Keratinocyte (primary cell): ENCODE measurements at regions not wholly inside any gene's neighbourhood (a gene's known extent, or its start where the extent isn't known, plus 50 kb on each side); places are given as distances from the start of the nearest gene placed in this dataset.

ENCODE experiments used
- CTCF ChIP-seq, 3 experiments: IDR thresholded peaks in 1 of 3; conservative IDR thresholded peaks in 1 of 3; optimal IDR thresholded peaks in 1 of 3; 2 replicates in 2 of 3; 3 replicates in 1 of 3; pipeline versions ENCODE3 to v1.5.1; 2011; ENCODE audit warnings: low read length in 3 of 3, mild to moderate bottlenecking in 3 of 3, moderate library complexity in 2 of 3, control low read depth in 1 of 3, inconsistent platforms in 1 of 3; ENCODE audit not compliant: insufficient read depth in 2 of 3; ENCODE audit errors: extremely low read depth in 1 of 3
- EZH2 ChIP-seq: IDR thresholded peaks from one replicate; pipeline ENCODE4 v1.6.1; 2012; ENCODE audit warnings: inconsistent platforms, mild to moderate bottlenecking, low read length, moderate library complexity

GRCh38 chr13:55977436-55977835, 1163.3 kb upstream of the PRR20A start:
- TF ChIP-seq EZH2 = no peak
- no peak for TF ChIP-seq CTCF (optimal IDR thresholded peaks at IDR 0.05 in 1 of 3, IDR thresholded peaks at IDR 0.05 in 1 of 3, conservative IDR thresholded peaks at IDR 0.05 in 1 of 3; ENCODE audit: extremely low read depth in 1 of 3, insufficient read depth in 2 of 3, low read length in 3 of 3)
